ENCODE measurements at regions not wholly inside any gene's neighbourhood (a gene's known extent, or its start where the extent isn't known, plus 50 kb on each side); places are given as distances from the start of the nearest gene placed in this dataset.
A peak's percentile ranks its signal among the peaks of the same experiment; 100 is the strongest.

DNA sequence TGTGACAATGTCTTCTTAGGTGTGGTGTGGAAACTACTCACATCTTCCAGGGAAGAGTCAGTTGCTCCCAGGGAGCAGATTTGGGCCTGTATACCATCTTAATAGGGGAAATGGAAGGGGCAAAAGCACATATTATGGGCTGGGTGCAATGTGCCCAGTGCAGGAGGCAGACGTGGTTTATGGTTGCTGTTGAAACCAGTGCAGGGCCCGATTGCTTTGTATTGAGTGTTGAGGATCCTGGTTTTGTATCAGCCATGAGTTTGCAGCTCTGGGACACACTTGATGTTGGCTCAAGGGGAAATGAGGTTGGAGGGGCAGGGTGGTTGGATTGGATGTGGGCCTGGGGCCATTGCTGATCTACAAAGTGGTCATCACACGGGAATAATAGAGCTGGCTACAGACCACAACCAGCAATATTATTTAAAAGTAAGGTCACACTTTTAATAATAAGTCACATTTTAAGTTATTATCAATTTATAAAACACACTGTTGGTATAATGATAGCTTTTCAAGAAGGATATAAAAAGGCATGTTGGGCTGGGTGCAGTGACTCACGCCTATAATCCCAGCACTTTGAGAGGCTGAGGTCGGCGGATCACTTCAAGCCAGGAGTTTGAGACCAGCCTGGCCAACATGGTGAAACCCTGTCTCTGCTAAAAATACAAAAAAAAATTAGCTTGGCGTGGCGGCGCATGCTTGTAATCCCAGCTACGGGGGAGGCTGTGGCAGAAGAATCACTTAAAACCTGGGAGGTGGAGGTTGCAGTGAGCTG is 302.4 kb downstream of the SEC14L1 start:
- in situ Hi-C loops (cut with MboI; ENCODE audit: low pct_unique_long_range_greater_than_20kb, low sequenced_read_pairs, unreplicated experiment): no loop called here
- TF ChIP-seq, protein P1, sequence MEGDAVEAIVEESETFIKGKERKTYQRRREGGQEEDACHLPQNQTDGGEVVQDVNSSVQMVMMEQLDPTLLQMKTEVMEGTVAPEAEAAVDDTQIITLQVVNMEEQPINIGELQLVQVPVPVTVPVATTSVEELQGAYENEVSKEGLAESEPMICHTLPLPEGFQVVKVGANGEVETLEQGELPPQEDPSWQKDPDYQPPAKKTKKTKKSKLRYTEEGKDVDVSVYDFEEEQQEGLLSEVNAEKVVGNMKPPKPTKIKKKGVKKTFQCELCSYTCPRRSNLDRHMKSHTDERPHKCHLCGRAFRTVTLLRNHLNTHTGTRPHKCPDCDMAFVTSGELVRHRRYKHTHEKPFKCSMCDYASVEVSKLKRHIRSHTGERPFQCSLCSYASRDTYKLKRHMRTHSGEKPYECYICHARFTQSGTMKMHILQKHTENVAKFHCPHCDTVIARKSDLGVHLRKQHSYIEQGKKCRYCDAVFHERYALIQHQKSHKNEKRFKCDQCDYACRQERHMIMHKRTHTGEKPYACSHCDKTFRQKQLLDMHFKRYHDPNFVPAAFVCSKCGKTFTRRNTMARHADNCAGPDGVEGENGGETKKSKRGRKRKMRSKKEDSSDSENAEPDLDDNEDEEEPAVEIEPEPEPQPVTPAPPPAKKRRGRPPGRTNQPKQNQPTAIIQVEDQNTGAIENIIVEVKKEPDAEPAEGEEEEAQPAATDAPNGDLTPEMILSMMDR (IDR thresholded peaks at IDR 0.05; ENCODE audit: extremely low read depth, insufficient read depth, missing control alignments): no peak
- DNase-seq (ENCODE audit: low spot score): no peak

DNA sequence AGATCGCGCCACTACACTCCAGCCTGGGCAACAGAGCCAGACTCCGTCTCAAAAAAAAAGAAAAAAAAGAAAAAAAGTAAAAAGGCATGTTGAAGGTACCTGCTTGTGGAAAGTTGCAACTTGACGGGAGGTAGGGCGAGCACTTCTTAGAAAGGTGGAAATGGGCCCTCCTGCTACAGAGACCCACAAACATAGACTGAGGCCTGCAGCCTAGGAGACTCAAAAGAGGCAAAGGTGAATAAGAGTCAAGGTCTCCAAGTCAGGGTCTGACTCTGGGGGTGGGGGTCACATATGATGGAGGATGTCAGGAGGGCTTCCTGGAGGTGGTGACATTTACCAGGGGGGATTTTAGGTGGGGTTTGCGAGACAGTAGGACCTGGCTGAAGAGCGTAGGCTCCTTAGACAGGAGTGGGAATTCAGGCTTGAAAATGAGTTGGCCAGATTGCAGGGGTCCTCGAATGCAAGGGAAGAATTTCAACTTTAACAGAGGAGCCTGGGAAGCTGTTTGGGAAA is 303.0 kb downstream of the SEC14L1 start:
- DNase-seq (ENCODE audit: low spot score): no peak
- TF ChIP-seq, protein P1 (IDR thresholded peaks at IDR 0.05; ENCODE audit: extremely low read depth, insufficient read depth, missing control alignments): no peak
- in situ Hi-C loops (cut with MboI; ENCODE audit: low pct_unique_long_range_greater_than_20kb, low sequenced_read_pairs, unreplicated experiment): no loop called here

DNA sequence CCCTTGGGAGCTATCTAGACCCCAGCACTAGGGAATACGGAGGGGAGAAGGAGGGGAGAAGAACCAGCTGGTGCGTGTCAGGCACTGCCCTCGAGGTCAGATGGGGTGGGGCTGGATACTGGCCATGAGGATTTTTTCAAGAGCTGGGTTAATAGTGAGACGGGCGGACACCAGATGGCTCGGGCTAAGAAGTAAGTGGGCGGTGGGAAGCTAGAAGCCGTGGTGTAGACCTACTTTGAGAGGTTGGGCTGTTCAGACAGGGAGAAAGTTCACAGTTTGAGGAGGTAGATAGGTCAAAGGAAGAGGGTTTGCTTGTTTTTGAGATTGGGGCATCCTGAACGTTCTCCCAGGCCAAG is 303.8 kb downstream of the SEC14L1 start:
- DNase-seq (ENCODE audit: low spot score): no peak
- in situ Hi-C loops (cut with MboI; ENCODE audit: low pct_unique_long_range_greater_than_20kb, low sequenced_read_pairs, unreplicated experiment): no loop called here
- TF ChIP-seq, protein P1 (IDR thresholded peaks at IDR 0.05; ENCODE audit: extremely low read depth, insufficient read depth, missing control alignments): no peak

DNA sequence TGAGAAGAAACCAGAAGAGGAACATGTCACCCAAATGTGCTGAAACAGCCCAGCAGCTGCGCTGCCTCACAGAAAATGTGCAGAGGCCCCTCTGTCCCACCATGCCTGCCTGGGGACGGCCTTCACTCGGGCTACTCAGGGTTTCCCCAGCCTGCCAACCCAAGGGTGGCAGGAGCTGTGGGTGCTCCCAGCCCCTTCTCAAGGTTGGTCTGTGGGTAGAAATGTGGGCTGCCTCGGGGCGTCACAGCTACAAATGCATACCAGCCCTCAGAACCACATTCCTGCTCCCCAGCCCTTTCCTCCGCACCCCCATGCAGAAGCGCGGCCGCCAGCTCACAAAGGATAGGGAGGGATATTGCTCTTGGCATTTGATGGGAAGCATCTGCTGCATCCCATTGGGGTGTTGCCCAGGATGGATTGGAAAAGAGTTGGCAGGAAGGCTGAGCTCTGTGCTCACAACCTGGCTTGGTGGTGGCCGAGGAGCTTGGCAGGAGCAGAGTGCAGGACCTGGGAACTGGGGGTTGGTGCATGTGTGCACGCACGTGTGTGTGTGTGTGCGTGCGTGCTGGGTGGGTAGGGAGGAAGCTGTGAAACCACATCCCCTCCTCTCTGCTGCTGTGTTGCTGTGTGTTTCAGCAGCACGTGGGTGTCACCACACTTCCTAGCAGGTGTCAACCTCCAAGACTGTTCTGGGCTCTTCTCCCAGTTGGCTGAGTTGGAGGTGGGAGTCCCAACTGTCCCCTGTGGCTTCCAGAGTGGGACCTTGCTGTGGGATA is 304.4 kb downstream of the SEC14L1 start:
- TF ChIP-seq, protein P1 (IDR thresholded peaks at IDR 0.05; ENCODE audit: extremely low read depth, insufficient read depth, missing control alignments): no peak
- in situ Hi-C loops (cut with MboI; ENCODE audit: low pct_unique_long_range_greater_than_20kb, low sequenced_read_pairs, unreplicated experiment): no loop called here
- DNase-seq (ENCODE audit: low spot score): peak; percentile 78

DNA sequence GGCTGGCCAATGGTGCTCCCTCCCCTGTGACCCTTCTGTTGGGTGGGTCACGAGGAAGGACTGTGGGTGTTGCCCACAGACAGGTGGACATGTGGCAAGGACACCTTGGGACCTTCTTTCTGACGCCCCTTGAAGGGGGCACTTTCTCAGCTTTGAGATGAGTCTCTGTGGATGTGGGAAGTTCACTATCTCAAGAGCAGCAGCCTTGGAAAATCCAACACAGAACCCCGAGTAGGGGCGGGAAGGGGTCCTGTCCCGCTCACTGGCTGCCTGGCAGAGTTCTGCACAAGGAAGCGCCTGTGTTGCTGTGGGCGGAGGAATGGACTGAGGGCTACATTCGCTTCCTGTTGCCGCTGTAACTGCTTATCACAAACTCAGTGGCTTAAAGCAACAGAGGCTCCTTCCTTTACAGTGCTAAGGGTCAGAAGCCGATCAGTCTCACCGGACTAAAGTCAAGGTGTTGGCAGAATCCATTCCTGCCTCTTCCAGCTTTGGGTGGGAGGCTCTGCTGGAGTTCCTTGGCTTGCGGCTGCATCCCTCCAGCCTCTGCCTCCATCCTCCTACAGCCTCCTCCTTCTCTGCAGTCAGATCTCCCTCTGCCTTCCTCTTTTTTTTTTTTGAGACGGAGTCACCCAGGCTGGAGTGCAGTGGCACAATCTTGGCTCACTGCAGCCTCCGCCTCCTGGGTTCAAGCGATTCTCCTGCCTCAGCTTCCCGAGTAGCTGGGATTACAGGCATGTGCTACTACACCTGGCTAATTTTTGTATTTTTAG is 305.2 kb downstream of the SEC14L1 start:
- DNase-seq (ENCODE audit: low spot score): no peak
- in situ Hi-C loops (cut with MboI; ENCODE audit: low pct_unique_long_range_greater_than_20kb, low sequenced_read_pairs, unreplicated experiment): no loop called here

More for the DNA sequence above, 305.2 kb downstream of the SEC14L1 start:
- TF ChIP-seq, protein P1 (IDR thresholded peaks at IDR 0.05; ENCODE audit: extremely low read depth, insufficient read depth, missing control alignments): no peak

Data from GM13977 (cell line).